B cell (primary cell): ENCODE measurements at regions not wholly inside any gene's neighbourhood (a gene's known extent, or its start where the extent isn't known, plus 50 kb on each side); places are given as distances from the start of the nearest gene placed in this dataset.

Source experiments
- EZH2 ChIP-seq: IDR thresholded peaks from 2 replicates; pipeline ENCODE4 v1.6.1; 2012; ENCODE audit warnings: borderline replicate concordance, low read depth, mild to moderate bottlenecking, moderate library complexity, low read length; ENCODE audit not compliant: insufficient read depth, poor library complexity, severe bottlenecking
- TF ChIP-seq, protein P1 (sequence below): fragments of 200-600 bp; IDR thresholded peaks from one replicate; pipeline ENCODE4 v1.8.0; 2022; ENCODE audit warnings: antibody characterized with exemption, mild to moderate bottlenecking

DNA sequence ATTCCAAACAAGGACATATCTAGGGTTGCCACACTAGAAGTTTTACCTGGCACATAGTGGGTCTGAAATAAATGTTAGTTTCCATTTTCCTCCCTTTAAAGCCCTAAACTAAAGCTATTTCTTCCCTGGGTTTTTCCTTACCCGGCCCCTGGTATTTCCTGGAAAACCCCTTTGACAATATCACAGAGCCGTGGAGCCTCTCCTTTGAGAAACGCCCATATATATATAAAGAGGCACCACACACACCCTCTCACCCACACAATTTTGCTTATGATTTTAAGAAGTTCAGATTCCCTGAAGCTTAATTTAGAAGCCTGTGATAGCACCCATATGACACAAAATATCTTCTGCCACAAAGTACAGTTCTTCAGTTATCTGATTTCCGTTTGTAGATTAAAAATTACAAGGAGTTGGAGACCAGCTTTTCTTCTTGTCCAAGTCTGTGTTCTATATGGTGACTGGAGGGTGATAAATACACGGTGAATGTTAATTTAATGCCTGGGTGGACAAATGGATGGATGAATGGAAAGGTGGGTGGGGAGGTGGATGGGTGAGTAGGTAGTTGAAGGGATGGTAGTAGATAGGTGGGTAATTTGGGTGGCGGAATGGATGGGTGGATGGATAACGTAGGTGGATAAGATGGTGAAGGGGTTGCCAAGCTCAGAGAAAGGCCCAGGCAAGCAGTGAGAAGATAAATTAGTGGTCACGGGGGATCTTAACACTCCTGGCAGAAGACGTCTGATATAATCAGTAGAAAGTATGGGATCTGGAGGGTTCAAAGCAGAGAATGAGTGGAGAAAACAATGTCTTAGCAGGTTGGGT is 154.4 kb upstream of the FGGY start:
- TF ChIP-seq, protein P1, sequence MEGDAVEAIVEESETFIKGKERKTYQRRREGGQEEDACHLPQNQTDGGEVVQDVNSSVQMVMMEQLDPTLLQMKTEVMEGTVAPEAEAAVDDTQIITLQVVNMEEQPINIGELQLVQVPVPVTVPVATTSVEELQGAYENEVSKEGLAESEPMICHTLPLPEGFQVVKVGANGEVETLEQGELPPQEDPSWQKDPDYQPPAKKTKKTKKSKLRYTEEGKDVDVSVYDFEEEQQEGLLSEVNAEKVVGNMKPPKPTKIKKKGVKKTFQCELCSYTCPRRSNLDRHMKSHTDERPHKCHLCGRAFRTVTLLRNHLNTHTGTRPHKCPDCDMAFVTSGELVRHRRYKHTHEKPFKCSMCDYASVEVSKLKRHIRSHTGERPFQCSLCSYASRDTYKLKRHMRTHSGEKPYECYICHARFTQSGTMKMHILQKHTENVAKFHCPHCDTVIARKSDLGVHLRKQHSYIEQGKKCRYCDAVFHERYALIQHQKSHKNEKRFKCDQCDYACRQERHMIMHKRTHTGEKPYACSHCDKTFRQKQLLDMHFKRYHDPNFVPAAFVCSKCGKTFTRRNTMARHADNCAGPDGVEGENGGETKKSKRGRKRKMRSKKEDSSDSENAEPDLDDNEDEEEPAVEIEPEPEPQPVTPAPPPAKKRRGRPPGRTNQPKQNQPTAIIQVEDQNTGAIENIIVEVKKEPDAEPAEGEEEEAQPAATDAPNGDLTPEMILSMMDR: no peak
- TF ChIP-seq EZH2: no peak
